ENCODE measurements at regions not wholly inside any gene's neighbourhood (a gene's known extent, or its start where the extent isn't known, plus 50 kb on each side); places are given as distances from the start of the nearest gene placed in this dataset.

DNA sequence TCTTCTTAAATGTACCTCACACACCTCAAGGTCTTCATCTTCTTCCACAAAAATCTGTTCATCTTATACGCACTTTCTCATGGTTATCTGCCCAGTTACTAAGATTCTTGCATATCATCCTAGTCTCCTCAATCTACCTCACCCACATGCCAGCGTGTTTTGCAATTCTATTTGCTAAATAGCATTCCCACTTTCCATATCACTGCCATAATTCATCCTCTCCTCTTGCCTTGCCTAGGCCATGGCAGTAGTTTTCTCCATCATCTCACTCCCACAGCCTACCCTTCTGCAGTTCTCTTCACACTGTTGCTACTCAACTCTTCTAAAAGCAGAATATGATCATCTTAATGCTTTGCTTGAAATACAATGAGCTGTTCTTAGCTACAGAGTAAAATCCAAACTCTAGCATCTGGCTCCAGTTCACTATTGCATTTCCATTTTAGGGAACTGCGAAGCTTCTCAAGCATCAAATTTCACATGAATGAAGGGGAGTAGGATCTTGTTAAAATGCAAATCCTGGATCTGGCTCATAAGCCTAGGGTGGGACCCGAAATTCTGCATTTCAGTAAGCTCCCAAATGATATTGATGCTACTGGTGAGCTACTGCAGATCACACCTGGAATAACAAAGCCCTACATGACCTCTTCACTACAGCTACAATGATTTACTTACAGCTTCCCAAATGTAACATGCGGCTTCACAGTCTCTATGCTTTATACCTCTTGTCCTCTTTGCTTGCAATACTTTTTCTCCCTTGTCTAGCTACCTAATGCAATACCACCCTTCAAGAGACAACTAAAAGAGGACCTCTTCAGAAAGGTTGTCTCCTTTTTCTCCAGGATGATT is 293.9 kb downstream of the SATB2 start:
- TF ChIP-seq, protein P1, sequence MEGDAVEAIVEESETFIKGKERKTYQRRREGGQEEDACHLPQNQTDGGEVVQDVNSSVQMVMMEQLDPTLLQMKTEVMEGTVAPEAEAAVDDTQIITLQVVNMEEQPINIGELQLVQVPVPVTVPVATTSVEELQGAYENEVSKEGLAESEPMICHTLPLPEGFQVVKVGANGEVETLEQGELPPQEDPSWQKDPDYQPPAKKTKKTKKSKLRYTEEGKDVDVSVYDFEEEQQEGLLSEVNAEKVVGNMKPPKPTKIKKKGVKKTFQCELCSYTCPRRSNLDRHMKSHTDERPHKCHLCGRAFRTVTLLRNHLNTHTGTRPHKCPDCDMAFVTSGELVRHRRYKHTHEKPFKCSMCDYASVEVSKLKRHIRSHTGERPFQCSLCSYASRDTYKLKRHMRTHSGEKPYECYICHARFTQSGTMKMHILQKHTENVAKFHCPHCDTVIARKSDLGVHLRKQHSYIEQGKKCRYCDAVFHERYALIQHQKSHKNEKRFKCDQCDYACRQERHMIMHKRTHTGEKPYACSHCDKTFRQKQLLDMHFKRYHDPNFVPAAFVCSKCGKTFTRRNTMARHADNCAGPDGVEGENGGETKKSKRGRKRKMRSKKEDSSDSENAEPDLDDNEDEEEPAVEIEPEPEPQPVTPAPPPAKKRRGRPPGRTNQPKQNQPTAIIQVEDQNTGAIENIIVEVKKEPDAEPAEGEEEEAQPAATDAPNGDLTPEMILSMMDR (IDR thresholded peaks at IDR 0.05), result no peak
- TF ChIP-seq EP300 (IDR thresholded peaks at IDR 0.05) (no peak), POLR2A (IDR thresholded peaks at IDR 0.05) (no peak)

All from suprapubic skin (tissue), 3 donors.